ENCODE measurements at regions not wholly inside any gene's neighbourhood (a gene's known extent, or its start where the extent isn't known, plus 50 kb on each side); places are given as distances from the start of the nearest gene placed in this dataset.
A peak's percentile ranks its signal among the peaks of the same experiment; 100 is the strongest.
"Not testable (repeated sequence)": the region's sequence is repeated elsewhere in the genome, so short reads cannot be mapped to it uniquely, and the experiment has no call there.

GRCh38 chr4:112951362-112952312 is 97.8 kb upstream of the ANK2 start:
- no peak overlapping the region for H3K18ac ChIP-seq (ENCODE audit: low read length)
- no peak overlapping the region for H3K23ac ChIP-seq (ENCODE audit: low read length)
- H3K9ac ChIP-seq (ENCODE audit: low read length): no peak overlapping the region
- H3K4me2 ChIP-seq (ENCODE audit: low read length): no peak overlapping the region
- no peak overlapping the region for H2BK5ac ChIP-seq (ENCODE audit: low read length)
- H2BK15ac ChIP-seq (replicated peaks; ENCODE audit: low read depth): no peak overlapping the region
- no peak overlapping the region for H3K4me3 ChIP-seq (ENCODE audit: low read length)
- no peaks in the 10 kb centered on the region for H3K27me3 ChIP-seq (ENCODE audit: insufficient read depth, low read length, poor library complexity)
- H2BK120ac ChIP-seq (ENCODE audit: low read depth, low read length): no peak overlapping the region
- H3K4ac ChIP-seq (ENCODE audit: low read depth, low read length): no peak overlapping the region
- H4K5ac ChIP-seq (ENCODE audit: low read length): no peak overlapping the region
- no peaks in the 10 kb centered on the region for H3K4me1 ChIP-seq (ENCODE audit: control insufficient read depth, low read depth, low read length)
- H3K36me3 ChIP-seq (ENCODE audit: control insufficient read depth, insufficient read depth, low read length): no peaks in the 10 kb centered on the region
- H3K79me2 ChIP-seq (ENCODE audit: control insufficient read depth, insufficient read depth, low read length): no peaks in the 10 kb centered on the region
- H4K8ac ChIP-seq (ENCODE audit: low read depth, low read length): no peak overlapping the region
- no peak overlapping the region for H3K56ac ChIP-seq (ENCODE audit: low read length)
- H3K79me1 ChIP-seq (ENCODE audit: low read length): no peaks in the 10 kb centered on the region
- DNase-seq: peak; percentile 30
- WGBS (ENCODE audit: extremely low coverage, insufficient coverage, low lambda C conversion rate): 100% methylated on average over 1 of the region's 6 CpGs
- H3K27ac ChIP-seq (ENCODE audit: low read depth, low read length): no peak overlapping the region
- no peak overlapping the region for H2AK5ac ChIP-seq (ENCODE audit: low read length)

DNA sequence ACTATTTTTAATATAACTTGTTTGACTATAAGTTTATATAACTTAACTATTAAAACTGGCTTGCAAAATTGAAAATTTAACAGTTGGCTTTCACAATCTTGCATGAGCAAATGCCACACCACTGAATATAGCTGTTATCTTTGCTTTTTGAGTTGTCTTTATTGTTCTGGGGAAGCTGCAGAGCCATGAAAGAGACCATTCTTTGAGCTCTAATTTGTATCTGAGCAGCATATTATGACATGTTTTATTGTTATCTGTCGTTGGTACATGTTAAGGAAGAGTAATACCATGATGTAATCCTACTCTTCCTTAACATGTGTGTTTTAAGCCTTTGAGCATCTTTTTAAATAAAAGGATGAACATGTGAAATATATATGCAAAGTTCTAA is 97.1 kb upstream of the ANK2 start:
- no CpG with 5 or more reads among the region's 1 CpG for WGBS (ENCODE audit: extremely low coverage, insufficient coverage, low lambda C conversion rate)
- H3K79me2 ChIP-seq (ENCODE audit: control insufficient read depth, insufficient read depth, low read length): no peaks in the 10 kb centered on the region
- H3K23ac ChIP-seq (ENCODE audit: low read length): no peak overlapping the region
- H3K18ac ChIP-seq (ENCODE audit: low read length): no peak overlapping the region
- DNase-seq: no peak
- no peak overlapping the region for H3K4me2 ChIP-seq (ENCODE audit: low read length)
- no peaks in the 10 kb centered on the region for H3K36me3 ChIP-seq (ENCODE audit: control insufficient read depth, insufficient read depth, low read length)
- no peak overlapping the region for H4K5ac ChIP-seq (ENCODE audit: low read length)
- H3K4ac ChIP-seq (ENCODE audit: low read depth, low read length): no peak overlapping the region
- no peak overlapping the region for H4K8ac ChIP-seq (ENCODE audit: low read depth, low read length)
- H3K4me3 ChIP-seq (ENCODE audit: low read length): no peak overlapping the region
- H2AK5ac ChIP-seq (ENCODE audit: low read length): no peak overlapping the region
- no peak overlapping the region for H2BK120ac ChIP-seq (ENCODE audit: low read depth, low read length)
- no peak overlapping the region for H2BK15ac ChIP-seq (replicated peaks; ENCODE audit: low read depth)
- H3K4me1 ChIP-seq (ENCODE audit: control insufficient read depth, low read depth, low read length): no peaks in the 10 kb centered on the region
- no peaks in the 10 kb centered on the region for H3K27me3 ChIP-seq (ENCODE audit: insufficient read depth, low read length, poor library complexity)
- H3K27ac ChIP-seq (ENCODE audit: low read depth, low read length): no peak overlapping the region
- H3K56ac ChIP-seq (ENCODE audit: low read length): no peak overlapping the region
- no peak overlapping the region for H3K9ac ChIP-seq (ENCODE audit: low read length)
- no peaks in the 10 kb centered on the region for H3K79me1 ChIP-seq (ENCODE audit: low read length)
- H2BK5ac ChIP-seq (ENCODE audit: low read length): no peak overlapping the region

DNA sequence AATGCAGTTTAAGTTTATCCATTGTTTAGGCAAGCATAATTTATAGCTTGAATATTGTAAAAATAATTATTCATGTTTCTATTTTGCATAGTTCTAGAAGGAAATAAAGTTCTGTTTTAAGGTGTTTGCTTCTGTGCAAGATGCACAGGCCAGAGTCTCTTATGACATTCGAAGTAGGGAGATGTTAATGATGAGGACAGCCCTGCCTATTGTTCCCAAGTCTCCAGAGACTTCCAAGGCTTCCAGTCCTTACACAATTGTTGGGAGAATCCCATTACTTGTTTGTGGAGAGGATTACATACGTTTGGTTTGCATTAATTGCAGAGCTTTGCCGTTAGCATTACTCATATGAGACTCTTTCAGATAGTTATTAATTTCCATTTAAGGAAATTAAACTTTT is 96.2 kb upstream of the ANK2 start:
- no peak overlapping the region for H2AK5ac ChIP-seq (ENCODE audit: low read length)
- H2BK15ac ChIP-seq (replicated peaks; ENCODE audit: low read depth): no peak overlapping the region
- no peak overlapping the region for H3K9ac ChIP-seq (ENCODE audit: low read length)
- H3K56ac ChIP-seq (ENCODE audit: low read length): no peak overlapping the region
- H3K4ac ChIP-seq (ENCODE audit: low read depth, low read length): no peak overlapping the region
- no peaks in the 10 kb centered on the region for H3K79me1 ChIP-seq (ENCODE audit: low read length)
- no peak overlapping the region for H3K27ac ChIP-seq (ENCODE audit: low read depth, low read length)
- H3K36me3 ChIP-seq (ENCODE audit: control insufficient read depth, insufficient read depth, low read length): no peaks in the 10 kb centered on the region
- no peak overlapping the region for H3K18ac ChIP-seq (ENCODE audit: low read length)
- H4K5ac ChIP-seq (ENCODE audit: low read length): no peak overlapping the region
- no peak overlapping the region for H4K8ac ChIP-seq (ENCODE audit: low read depth, low read length)
- H3K27me3 ChIP-seq (ENCODE audit: insufficient read depth, low read length, poor library complexity): no peaks in the 10 kb centered on the region
- no peak overlapping the region for H3K4me3 ChIP-seq (ENCODE audit: low read length)
- no peak overlapping the region for H2BK5ac ChIP-seq (ENCODE audit: low read length)
- H3K4me1 ChIP-seq (ENCODE audit: control insufficient read depth, low read depth, low read length): no peaks in the 10 kb centered on the region
- no peak overlapping the region for H2BK120ac ChIP-seq (ENCODE audit: low read depth, low read length)
- DNase-seq: no peak
- WGBS (ENCODE audit: extremely low coverage, insufficient coverage, low lambda C conversion rate): no CpG with 5 or more reads among the region's 3 CpGs
- no peaks in the 10 kb centered on the region for H3K79me2 ChIP-seq (ENCODE audit: control insufficient read depth, insufficient read depth, low read length)
- no peak overlapping the region for H3K23ac ChIP-seq (ENCODE audit: low read length)
- H3K4me2 ChIP-seq (ENCODE audit: low read length): no peak overlapping the region

GRCh38 chr4:112954286-112954685 is 95.2 kb upstream of the ANK2 start:
- no peak overlapping the region for H4K8ac ChIP-seq (ENCODE audit: low read depth, low read length)
- no peak overlapping the region for H3K4me3 ChIP-seq (ENCODE audit: low read length)
- H3K4me1 ChIP-seq (ENCODE audit: control insufficient read depth, low read depth, low read length): no peaks in the 10 kb centered on the region
- no peak overlapping the region for H2AK5ac ChIP-seq (ENCODE audit: low read length)
- H3K18ac ChIP-seq (ENCODE audit: low read length): no peak overlapping the region
- no peak overlapping the region for H3K4me2 ChIP-seq (ENCODE audit: low read length)
- no peak overlapping the region for H3K23ac ChIP-seq (ENCODE audit: low read length)
- no peak overlapping the region for H3K4ac ChIP-seq (ENCODE audit: low read depth, low read length)
- no peaks in the 10 kb centered on the region for H3K79me1 ChIP-seq (ENCODE audit: low read length)
- H3K56ac ChIP-seq (ENCODE audit: low read length): no peak overlapping the region
- no peak for DNase-seq
- WGBS (ENCODE audit: extremely low coverage, insufficient coverage, low lambda C conversion rate): no CpG with 5 or more reads among the region's 1 CpG
- H3K79me2 ChIP-seq (ENCODE audit: control insufficient read depth, insufficient read depth, low read length): no peaks in the 10 kb centered on the region
- H2BK15ac ChIP-seq (replicated peaks; ENCODE audit: low read depth): no peak overlapping the region
- no peak overlapping the region for H4K5ac ChIP-seq (ENCODE audit: low read length)
- H3K9ac ChIP-seq (ENCODE audit: low read length): no peak overlapping the region
- no peak overlapping the region for H2BK5ac ChIP-seq (ENCODE audit: low read length)
- H3K27me3 ChIP-seq (ENCODE audit: insufficient read depth, low read length, poor library complexity): no peaks in the 10 kb centered on the region
- H3K36me3 ChIP-seq (ENCODE audit: control insufficient read depth, insufficient read depth, low read length): no peaks in the 10 kb centered on the region
- H2BK120ac ChIP-seq (ENCODE audit: low read depth, low read length): no peak overlapping the region
- H3K27ac ChIP-seq (ENCODE audit: low read depth, low read length): no peak overlapping the region

DNA sequence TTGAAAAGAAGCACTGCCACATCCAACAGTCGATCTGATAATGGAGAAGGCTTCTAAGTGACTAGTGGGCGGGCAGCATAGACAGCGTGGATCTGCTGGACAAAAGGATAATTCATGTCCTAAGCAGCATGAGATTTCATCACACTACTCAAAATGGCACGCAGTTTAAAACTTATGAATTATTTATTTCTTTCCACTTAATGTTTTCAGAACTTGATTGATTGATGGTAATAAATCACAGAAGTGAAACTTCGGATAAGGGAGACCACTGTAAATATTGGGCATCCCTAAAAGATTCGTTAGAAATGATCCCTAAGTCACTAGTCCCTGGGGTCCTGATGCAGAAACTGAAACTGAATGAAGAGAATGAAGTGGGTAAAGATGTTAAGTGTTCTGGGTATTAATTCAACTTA is 93.0 kb upstream of the ANK2 start:
- Histone ChIP-seq H3K36me3 (ENCODE audit: control insufficient read depth, insufficient read depth, low read length) (no peaks in the 10 kb centered on the region), H3K23ac (ENCODE audit: low read length) (no peak overlapping the region), H3K18ac (ENCODE audit: low read length) (no peak overlapping the region), H3K4ac (ENCODE audit: low read depth, low read length) (no peak overlapping the region), H3K56ac (ENCODE audit: low read length) (no peak overlapping the region), H2BK15ac (replicated peaks; ENCODE audit: low read depth) (no peak overlapping the region), H3K27me3 (ENCODE audit: insufficient read depth, low read length, poor library complexity) (no peaks in the 10 kb centered on the region), H3K9ac (ENCODE audit: low read length) (no peak overlapping the region), H3K4me2 (ENCODE audit: low read length) (no peak overlapping the region), H2BK120ac (ENCODE audit: low read depth, low read length) (no peak overlapping the region), H4K8ac (ENCODE audit: low read depth, low read length) (no peak overlapping the region), H3K79me1 (ENCODE audit: low read length) (no peaks in the 10 kb centered on the region), H2AK5ac (ENCODE audit: low read length) (no peak overlapping the region), H2BK5ac (ENCODE audit: low read length) (no peak overlapping the region), H4K5ac (ENCODE audit: low read length) (no peak overlapping the region), H3K79me2 (ENCODE audit: control insufficient read depth, insufficient read depth, low read length) (no peaks in the 10 kb centered on the region), H3K4me3 (ENCODE audit: low read length) (no peak overlapping the region), H3K27ac (ENCODE audit: low read depth, low read length) (no peak overlapping the region), H3K4me1 (ENCODE audit: control insufficient read depth, low read depth, low read length) (no peaks in the 10 kb centered on the region)
- DNase-seq: no peak
- WGBS (ENCODE audit: extremely low coverage, insufficient coverage, low lambda C conversion rate): no CpG with 5 or more reads among the region's 6 CpGs

- H4K8ac ChIP-seq (ENCODE audit: low read depth, low read length); H3K4ac ChIP-seq (ENCODE audit: low read depth, low read length); H3K27ac ChIP-seq (ENCODE audit: low read depth, low read length); DNase-seq; H2BK5ac ChIP-seq (ENCODE audit: low read length); H3K23ac ChIP-seq (ENCODE audit: low read length); H2BK15ac ChIP-seq (replicated peaks; ENCODE audit: low read depth); H2BK120ac ChIP-seq (ENCODE audit: low read depth, low read length); H3K4me2 ChIP-seq (ENCODE audit: low read length); H3K56ac ChIP-seq (ENCODE audit: low read length); H3K27me3 ChIP-seq (ENCODE audit: insufficient read depth, low read length, poor library complexity); H3K79me2 ChIP-seq (ENCODE audit: control insufficient read depth, insufficient read depth, low read length); H3K9ac ChIP-seq (ENCODE audit: low read length); H3K36me3 ChIP-seq (ENCODE audit: control insufficient read depth, insufficient read depth, low read length); H3K18ac ChIP-seq (ENCODE audit: low read length); H2AK5ac ChIP-seq (ENCODE audit: low read length); H4K5ac ChIP-seq (ENCODE audit: low read length); H3K4me1 ChIP-seq (ENCODE audit: control insufficient read depth, low read depth, low read length); H3K79me1 ChIP-seq (ENCODE audit: low read length); H3K4me3 ChIP-seq (ENCODE audit: low read length): not testable (repeated sequence)
- no CpG with 5 or more reads among the region's 31 CpGs for WGBS (ENCODE audit: extremely low coverage, insufficient coverage, low lambda C conversion rate)
Measured at GRCh38 chr4:112957764-112958163, 91.7 kb upstream of the ANK2 start.
